Activated CD4-positive, alpha-beta T cell treated with anti-CD3 and anti-CD28 coated beads, Interleukin-2, amount 50 U/mL, for 16 hours (primary cell): ENCODE measurements at regions not wholly inside any gene's neighbourhood (a gene's known extent, or its start where the extent isn't known, plus 50 kb on each side); places are given as distances from the start of the nearest gene placed in this dataset.

Experiments
- DNase-seq: peaks from one replicate; pipeline ENCODE4 v3.0.0-alpha.2; 2020

- DNase-seq, result no peak
These were observed 210.5 kb downstream of the GADD45G start for GRCh38 chr9:89815061-89815902.

- DNase-seq, result no peak
These were observed 211.2 kb downstream of the GADD45G start for GRCh38 chr9:89815903-89816573.

GRCh38 chr9:89817151-89817950 is 212.5 kb downstream of the GADD45G start:
- DNase-seq, result no peak

DNA sequence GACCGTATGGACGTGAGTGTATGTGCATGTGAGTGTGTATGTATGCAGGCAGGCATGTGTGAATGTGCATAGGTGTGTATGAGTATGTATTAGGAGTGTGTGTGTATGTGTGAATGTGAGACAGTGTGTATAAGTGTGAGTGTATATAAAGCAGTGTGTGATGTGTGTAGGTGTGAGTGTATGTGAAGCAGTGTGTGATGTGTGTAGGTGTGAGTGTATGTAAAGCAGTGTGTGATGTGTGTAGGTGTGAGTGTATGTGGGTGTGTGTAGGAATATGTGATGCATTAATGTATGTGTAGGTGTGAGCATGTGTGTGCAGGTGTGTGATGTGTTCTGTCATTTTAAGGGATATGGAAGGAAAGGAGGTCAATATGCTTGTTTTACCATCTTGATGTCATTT is 215.5 kb downstream of the GADD45G start:
- DNase-seq, result no peak

- DNase-seq, result no peak
These were observed 216.3 kb downstream of the GADD45G start for GRCh38 chr9:89821081-89821480.

DNA sequence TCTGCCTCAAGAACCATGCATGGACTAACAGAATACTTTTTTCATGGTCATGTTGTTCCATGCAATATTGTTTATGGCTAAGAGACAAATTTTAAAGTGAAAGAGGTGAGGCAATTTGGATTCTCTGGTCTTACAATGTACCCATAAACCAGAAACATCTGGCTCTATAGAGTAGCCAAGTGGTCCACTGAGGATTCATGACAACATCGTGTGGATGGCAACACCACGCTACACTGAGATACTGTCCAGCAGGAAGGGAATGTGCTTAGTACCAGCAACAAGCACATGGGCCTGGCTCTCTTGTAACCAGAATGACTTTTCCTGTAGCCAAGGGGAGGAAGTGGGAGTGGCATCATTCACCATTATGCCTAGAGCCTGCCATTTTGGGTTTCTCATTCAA is 218.2 kb downstream of the GADD45G start:
- no peak for DNase-seq

GRCh38 chr9:89825669-89826068 is 220.9 kb downstream of the GADD45G start:
- no peak for DNase-seq

DNA sequence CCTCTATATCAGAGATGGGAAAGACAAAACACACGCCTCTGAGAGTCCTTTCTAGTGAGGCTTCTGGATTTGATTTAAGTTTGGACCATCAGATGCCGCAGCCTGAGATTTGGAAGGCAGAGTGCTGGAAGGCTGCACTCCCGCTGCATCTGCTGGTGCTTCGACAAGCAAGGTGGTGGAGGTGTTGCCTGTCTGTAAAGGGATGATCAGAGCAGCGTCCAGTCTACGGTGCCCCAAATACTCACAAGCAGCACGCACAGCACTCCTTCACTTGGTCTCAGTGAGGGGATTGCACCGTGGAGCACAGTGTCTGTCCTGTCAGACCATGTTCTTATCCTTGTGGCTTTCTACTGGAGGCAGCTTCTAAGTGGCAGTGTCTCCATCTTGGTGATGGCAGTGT is 221.4 kb downstream of the GADD45G start:
- no peak for DNase-seq

DNA sequence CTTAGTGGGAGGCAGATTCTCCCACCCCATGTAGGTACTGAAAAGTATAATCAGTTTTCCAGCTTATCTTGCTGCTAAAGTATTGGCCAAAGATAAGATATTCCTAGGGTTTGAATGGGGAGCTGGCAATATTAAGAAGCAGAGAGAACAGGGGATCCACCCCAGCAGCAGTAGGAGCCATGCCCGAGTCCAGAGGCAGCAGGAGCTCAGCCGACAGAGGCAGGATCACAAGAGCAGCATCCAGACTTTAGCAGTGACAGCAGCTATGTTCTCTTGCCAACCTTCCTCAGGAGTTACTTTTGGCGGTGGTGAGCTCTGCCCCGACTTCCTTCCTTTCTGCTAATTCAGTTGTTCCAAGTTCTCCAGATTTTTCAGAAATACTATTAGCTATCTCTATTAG is 224.5 kb downstream of the GADD45G start:
- no peak for DNase-seq

DNA sequence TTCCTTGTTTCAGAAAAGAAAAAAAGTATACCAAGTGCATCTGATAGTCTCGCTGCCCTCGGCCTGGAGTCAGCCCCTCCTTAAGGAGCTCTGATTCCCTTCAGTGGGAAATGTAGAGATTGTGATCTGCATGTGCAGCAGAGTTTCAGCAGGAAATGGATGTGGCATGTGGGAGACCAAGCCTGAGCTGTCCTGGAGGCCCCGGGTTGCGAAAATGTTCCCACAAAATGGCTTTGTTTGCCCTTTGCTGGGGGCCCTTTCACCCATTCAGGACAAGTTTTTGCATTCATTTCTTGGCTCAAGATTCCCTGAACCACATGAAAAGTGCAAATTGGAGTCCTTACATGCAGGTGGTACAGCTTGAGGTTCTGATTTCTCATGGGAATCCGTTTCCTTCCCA is 230.9 kb downstream of the GADD45G start:
- no peak for DNase-seq

DNA sequence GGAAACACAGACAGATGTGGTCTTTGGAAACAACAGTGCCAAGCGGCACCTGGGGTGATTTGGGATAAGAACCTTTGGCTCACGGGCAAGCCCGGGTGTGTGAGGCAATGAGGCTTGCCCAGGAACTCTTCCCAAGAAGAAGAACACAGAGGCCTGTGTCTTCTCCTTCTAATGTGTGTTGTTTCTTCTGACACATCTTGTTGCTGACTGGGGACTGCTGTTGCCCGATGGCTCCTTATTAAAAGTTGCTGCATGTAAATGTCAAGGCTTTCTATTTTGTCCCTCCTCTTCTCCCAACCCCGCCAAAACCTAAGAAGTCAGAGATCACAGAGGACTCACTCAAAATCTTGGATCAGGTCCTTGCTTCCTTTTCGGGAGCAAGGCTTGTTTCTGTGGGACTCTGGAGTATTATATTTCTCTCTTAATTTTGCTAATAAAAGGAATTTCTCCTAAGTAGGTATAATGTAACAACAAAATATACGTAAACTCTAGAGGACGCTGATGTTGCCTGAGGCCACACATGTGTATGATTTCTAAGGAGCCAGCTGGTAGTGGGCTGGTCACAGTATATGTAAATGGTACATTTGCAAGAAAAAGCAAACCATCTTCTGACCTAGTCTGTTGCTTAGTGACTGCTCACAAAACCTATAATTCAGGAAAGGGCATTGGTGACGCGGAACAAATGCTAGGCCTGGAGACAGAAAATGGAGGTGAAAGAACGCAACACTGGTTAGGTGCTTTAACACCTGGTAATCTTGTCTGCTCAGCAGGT is 232.5 kb downstream of the GADD45G start:
- no peak for DNase-seq

- DNase-seq, result no peak
These were observed 233.1 kb downstream of the GADD45G start for GRCh38 chr9:89837934-89838310.

GRCh38 chr9:89838621-89839020 is 233.8 kb downstream of the GADD45G start:
- no peak for DNase-seq

GRCh38 chr9:89839449-89839848 is 234.6 kb downstream of the GADD45G start:
- no peak for DNase-seq

DNA sequence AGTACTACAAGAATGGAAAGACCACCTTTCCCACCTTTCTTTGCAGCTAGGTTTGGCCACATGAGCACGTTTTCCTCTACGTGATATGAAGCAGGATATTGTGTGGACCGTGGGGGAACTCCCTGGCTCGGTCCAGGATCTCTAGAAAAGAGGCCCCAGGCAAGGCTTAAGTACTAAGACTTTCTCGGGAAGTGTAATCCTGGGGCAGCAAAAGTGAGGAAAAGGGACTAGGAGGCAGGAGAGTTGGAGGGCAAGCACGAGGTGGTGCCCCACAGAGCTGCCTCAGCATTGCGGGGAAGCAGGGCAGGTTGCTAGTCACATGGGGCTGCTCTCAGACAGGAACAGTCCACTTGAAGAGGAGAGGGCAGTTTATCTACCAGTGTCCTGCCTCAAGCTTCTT is 235.1 kb downstream of the GADD45G start:
- no peak for DNase-seq

- no peak for DNase-seq
These were observed 236.6 kb downstream of the GADD45G start for GRCh38 chr9:89841456-89841855.

DNA sequence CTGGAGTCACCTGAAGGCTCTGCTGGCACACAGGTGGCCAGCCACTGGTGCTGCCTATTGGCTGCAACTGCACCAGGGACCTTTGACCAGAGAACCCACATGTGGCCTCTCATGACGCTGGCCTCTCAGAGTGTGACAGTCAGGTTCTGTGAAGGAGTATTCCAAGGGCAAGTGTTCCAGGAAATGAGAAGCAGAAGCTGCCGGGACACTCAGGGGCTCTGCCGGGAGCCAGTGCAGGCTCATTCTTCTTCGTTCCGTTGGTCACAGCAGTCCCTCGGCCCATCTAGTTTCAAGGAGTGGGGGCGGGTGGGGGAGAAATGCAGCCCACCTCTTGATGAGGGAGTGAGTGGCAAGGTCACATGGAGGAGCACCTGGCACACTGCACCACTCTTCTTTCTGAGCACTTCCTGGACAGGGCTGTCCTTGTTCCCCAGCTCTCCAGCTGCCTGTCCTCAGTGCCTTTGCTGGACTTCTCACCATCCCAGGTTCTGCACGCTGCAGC is 237.5 kb downstream of the GADD45G start:
- no peak for DNase-seq

DNA sequence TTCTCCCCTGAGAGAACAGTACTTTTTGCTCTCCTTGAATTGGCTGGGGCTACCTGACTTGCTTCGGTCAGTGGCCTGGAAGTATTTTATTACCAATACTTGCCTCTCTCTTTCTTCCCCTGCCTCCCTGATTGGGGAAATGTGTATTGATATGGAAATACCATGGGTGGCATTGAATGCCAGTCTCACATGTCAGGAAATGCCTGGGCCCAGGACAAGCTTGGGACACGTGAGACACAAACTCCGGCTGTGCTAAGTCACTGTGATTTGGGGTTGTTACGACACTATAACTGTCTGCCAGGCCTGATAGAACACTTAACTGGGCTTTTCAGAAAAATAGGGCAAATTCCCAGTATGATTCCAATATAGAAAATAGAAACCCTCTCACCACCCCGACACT is 238.3 kb downstream of the GADD45G start:
- DNase-seq, result no peak

- no peak for DNase-seq
These were observed 238.8 kb downstream of the GADD45G start for GRCh38 chr9:89843591-89843990.

GRCh38 chr9:89844075-89844474 is 239.3 kb downstream of the GADD45G start:
- no peak for DNase-seq

DNA sequence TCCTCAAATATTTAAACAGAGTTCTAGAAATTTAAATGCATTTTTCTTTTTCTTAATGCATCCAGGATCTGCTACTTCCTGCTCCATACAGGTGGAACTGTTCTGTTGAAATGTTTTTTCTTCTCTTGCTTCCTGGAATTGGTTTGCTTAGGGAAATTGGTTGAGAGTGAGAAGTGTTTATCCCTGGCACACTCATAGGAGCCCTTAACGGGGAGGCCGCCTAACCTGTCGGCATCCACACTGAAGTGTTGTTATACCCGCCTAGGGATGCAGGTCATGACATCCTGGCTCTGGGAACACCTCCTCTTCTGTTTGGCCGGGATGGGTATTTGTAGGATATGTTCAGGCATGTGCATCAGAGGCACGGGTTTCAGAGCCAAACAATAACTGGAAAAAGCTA is 239.7 kb downstream of the GADD45G start:
- DNase-seq, result no peak

- DNase-seq, result no peak
These were observed 240.5 kb downstream of the GADD45G start for GRCh38 chr9:89845321-89845720.

DNA sequence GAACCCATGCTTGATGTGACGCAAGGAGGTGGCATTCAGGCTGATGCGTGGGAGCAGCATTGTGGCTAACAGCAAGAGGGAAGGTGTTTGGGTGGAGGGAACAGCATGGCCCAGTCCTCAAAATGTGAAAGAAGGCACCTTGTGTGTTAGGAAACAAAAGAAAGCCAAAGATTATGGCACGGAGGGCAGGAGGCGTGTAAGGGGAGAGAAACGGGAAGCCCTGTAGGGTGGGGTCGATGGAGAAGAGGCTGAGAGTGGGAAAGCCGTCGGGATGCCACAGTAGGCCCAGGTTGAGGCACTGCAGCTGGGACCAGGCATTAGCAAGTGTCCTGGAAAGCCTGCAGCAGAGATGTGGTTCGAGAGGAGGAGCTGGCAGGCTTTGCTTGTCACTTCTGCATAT is 241.1 kb downstream of the GADD45G start:
- no peak for DNase-seq
